OCI-LY1 (cell line): ENCODE measurements at regions not wholly inside any gene's neighbourhood (a gene's known extent, or its start where the extent isn't known, plus 50 kb on each side); places are given as distances from the start of the nearest gene placed in this dataset.

Experiments
- H2AFZ ChIP-seq: fragments of 200-600 bp; sonication (generic), shearing (Covaris generic); 2 replicates; pipeline ENCODE4 v1.6.0; 2014; ENCODE audit warnings: antibody characterized with exemption, mild to moderate bottlenecking, low read length
- H3F3A ChIP-seq: fragments of 200-600 bp; sonication (generic), shearing (Covaris generic); 2 replicates; pipeline ENCODE4 v1.6.0; 2014; ENCODE audit warnings: mild to moderate bottlenecking, antibody characterized with exemption, low read length, moderate library complexity; ENCODE audit not compliant: insufficient read depth
- H3K27ac ChIP-seq: fragments of 200-600 bp; sonication (generic); 2 replicates; pipeline ENCODE4 v1.5.1; 2014; ENCODE audit warnings: low read length, mixed run types, mild to moderate bottlenecking, low read depth; ENCODE audit not compliant: poor library complexity, severe bottlenecking
- H3K27me3 ChIP-seq: fragments of 200-600 bp; sonication (generic); 2 replicates; pipeline ENCODE4 v1.6.0; 2014; ENCODE audit warnings: antibody characterized with exemption, mild to moderate bottlenecking, low read length, moderate library complexity; ENCODE audit not compliant: insufficient read depth
- H3K36me3 ChIP-seq: fragments of 200-600 bp; sonication (generic); 2 replicates; pipeline ENCODE4 v1.6.1; 2014; ENCODE audit warnings: mild to moderate bottlenecking, antibody characterized with exemption, low read length, moderate library complexity, mixed read lengths; ENCODE audit not compliant: insufficient read depth
- H3K4me1 ChIP-seq: fragments of 200-600 bp; sonication (generic); 2 replicates; pipeline ENCODE4 v1.5.1; 2014; ENCODE audit warnings: mild to moderate bottlenecking, low read length, moderate library complexity; ENCODE audit not compliant: insufficient read depth, severe bottlenecking
- H3K4me2 ChIP-seq: fragments of 200-600 bp; sonication (generic), shearing (Covaris generic); 2 replicates; pipeline ENCODE4 v1.6.1; 2014; ENCODE audit warnings: low read length
- H3K4me3 ChIP-seq: fragments of 200-600 bp; sonication (generic); 2 replicates; pipeline ENCODE4 v1.5.1; 2014; ENCODE audit warnings: low read length, low read depth, mild to moderate bottlenecking, mixed read lengths; ENCODE audit not compliant: poor library complexity, severe bottlenecking
- H3K79me2 ChIP-seq: fragments of 200-600 bp; shearing (Covaris generic); 2 replicates; pipeline ENCODE4 v1.6.1; 2016; ENCODE audit warnings: mixed run types, low read length, mixed read lengths; ENCODE audit not compliant: insufficient read depth
- H3K9ac ChIP-seq: fragments of 200-600 bp; sonication (generic), shearing (Covaris generic); 2 replicates; pipeline ENCODE4 v1.6.1; 2014; ENCODE audit warnings: mild to moderate bottlenecking, low read length, mixed read lengths
- H3K9me2 ChIP-seq: fragments of 200-600 bp; sonication (generic), shearing (Covaris generic); 2 replicates; pipeline ENCODE4 v1.6.1; 2014; ENCODE audit warnings: low read depth, mild to moderate bottlenecking, low read length, mixed read lengths
- H3K9me3 ChIP-seq: fragments of 200-600 bp; shearing (Covaris generic); 2 replicates; pipeline ENCODE4 v1.6.1; 2014; ENCODE audit warnings: low read length, mixed read lengths
- H4K20me1 ChIP-seq: fragments of 200-600 bp; sonication (generic), shearing (Covaris generic); 2 replicates; pipeline ENCODE4 v1.6.0; 2016; ENCODE audit warnings: mild to moderate bottlenecking, low read length; ENCODE audit not compliant: insufficient read depth
- EZH2 ChIP-seq: fragments of 200-600 bp; sonication (generic), shearing (Covaris generic); IDR thresholded peaks from 2 replicates; pipeline ENCODE4 v1.8.0; 2017; ENCODE audit warnings: borderline replicate concordance, mixed run types, mild to moderate bottlenecking, antibody characterized with exemption, low read length, moderate library complexity, mixed read lengths
- TF ChIP-seq, protein P1 (sequence below): fragments of 200-600 bp; sonication (generic), shearing (Covaris generic); IDR thresholded peaks from 2 replicates; pipeline ENCODE4 v1.5.1; 2017; ENCODE audit warnings: mild to moderate bottlenecking, antibody characterized with exemption, low read length, moderate library complexity, mixed read lengths

DNA sequence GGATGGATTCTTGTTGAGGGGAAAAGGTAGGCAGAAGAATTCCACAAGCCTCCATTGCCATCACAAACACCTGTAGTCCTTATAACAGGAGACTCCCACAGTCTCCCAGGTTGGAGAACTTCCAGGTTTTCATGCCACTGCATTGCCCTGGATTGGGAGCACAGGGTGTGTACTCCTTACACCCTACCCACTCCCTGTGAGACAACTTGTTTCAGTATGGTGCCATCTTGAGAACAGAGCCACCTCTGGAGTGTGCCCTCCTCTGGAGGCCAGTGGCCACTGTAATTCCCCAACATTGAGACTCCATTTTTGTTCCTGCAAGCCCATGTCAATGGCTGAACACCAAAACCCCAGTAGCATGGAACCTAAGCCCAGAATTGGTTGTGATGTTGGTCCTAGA is 123.5 kb upstream of the LAMA2 start:
- H3K4me2 ChIP-seq, result no peak overlapping the region
- H3K36me3 ChIP-seq, result no peaks in the 10 kb centered on the region
- H3K27me3 ChIP-seq, result no peaks in the 10 kb centered on the region

GRCh38 chr6:128757961-128758360 is 125.0 kb upstream of the LAMA2 start:
- no peaks in the 10 kb centered on the region for H3F3A ChIP-seq
- no peaks in the 10 kb centered on the region for H3K4me1 ChIP-seq
- no peak overlapping the region for H2AFZ ChIP-seq
- H3K36me3 ChIP-seq, result no peaks in the 10 kb centered on the region
- no peak overlapping the region for H3K4me2 ChIP-seq
- H3K27ac ChIP-seq, result no peak overlapping the region
- H3K79me2 ChIP-seq, result no peaks in the 10 kb centered on the region
- no peaks in the 10 kb centered on the region for H3K27me3 ChIP-seq
- H3K9me3 ChIP-seq, result no peaks in the 10 kb centered on the region
- no peaks in the 10 kb centered on the region for H4K20me1 ChIP-seq
- H3K4me3 ChIP-seq, result no peak overlapping the region
- H3K9ac ChIP-seq, result no peak overlapping the region
- TF ChIP-seq, protein P1, sequence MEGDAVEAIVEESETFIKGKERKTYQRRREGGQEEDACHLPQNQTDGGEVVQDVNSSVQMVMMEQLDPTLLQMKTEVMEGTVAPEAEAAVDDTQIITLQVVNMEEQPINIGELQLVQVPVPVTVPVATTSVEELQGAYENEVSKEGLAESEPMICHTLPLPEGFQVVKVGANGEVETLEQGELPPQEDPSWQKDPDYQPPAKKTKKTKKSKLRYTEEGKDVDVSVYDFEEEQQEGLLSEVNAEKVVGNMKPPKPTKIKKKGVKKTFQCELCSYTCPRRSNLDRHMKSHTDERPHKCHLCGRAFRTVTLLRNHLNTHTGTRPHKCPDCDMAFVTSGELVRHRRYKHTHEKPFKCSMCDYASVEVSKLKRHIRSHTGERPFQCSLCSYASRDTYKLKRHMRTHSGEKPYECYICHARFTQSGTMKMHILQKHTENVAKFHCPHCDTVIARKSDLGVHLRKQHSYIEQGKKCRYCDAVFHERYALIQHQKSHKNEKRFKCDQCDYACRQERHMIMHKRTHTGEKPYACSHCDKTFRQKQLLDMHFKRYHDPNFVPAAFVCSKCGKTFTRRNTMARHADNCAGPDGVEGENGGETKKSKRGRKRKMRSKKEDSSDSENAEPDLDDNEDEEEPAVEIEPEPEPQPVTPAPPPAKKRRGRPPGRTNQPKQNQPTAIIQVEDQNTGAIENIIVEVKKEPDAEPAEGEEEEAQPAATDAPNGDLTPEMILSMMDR, result no peak
- TF ChIP-seq EZH2, result no peak
- no peaks in the 10 kb centered on the region for H3K9me2 ChIP-seq

More for the DNA sequence above, 123.5 kb upstream of the LAMA2 start:
- Histone ChIP-seq H3F3A (no peaks in the 10 kb centered on the region), H4K20me1 (no peaks in the 10 kb centered on the region), H3K9me2 (no peaks in the 10 kb centered on the region), H3K27ac (no peak overlapping the region), H3K9me3 (no peaks in the 10 kb centered on the region), H2AFZ (no peak overlapping the region), H3K4me1 (no peaks in the 10 kb centered on the region), H3K4me3 (no peak overlapping the region), H3K9ac (no peak overlapping the region), H3K79me2 (no peaks in the 10 kb centered on the region)
- TF ChIP-seq, protein P1, result no peak
- no peak for TF ChIP-seq EZH2

DNA sequence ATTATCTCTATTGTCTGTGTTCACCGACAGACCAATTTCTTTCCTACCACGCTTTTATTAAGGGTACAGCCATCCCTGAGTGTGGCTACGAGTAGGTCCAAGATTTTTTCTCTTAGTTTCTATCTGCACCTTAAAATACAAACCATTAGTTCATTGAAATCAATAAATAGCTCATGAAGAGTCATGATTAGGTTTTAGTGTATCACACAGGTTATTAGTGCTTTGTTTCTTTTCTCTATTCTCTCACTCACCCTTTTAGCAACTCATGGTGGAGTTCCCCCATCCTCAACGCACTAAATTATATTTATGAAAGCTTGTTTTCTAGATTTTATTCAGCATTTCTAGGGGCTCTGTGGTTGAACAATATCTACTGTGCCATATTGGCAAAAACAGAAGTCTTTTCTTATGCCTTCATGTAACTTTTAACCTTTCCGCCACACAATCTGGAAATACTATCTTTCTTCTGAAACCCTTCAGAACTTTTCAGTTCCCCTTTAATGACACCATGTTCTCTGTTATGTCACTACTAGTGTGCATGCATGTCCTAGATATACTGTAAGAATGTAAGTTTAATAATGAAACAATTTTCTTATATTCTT is 128.2 kb upstream of the LAMA2 start:
- no peaks in the 10 kb centered on the region for H4K20me1 ChIP-seq
- no peak overlapping the region for H3K27ac ChIP-seq
- H3K4me2 ChIP-seq, result no peak overlapping the region
- H3F3A ChIP-seq, result no peaks in the 10 kb centered on the region
- H3K4me3 ChIP-seq, result no peak overlapping the region
- no peak overlapping the region for H3K9ac ChIP-seq
- no peaks in the 10 kb centered on the region for H3K9me3 ChIP-seq
- no peaks in the 10 kb centered on the region for H3K79me2 ChIP-seq
- no peaks in the 10 kb centered on the region for H3K36me3 ChIP-seq
- no peaks in the 10 kb centered on the region for H3K4me1 ChIP-seq
- TF ChIP-seq, protein P1, result no peak
- TF ChIP-seq EZH2, result no peak
- no peak overlapping the region for H2AFZ ChIP-seq
- H3K27me3 ChIP-seq, result no peaks in the 10 kb centered on the region
- no peaks in the 10 kb centered on the region for H3K9me2 ChIP-seq
